Kidney (tissue), 13 donors: ENCODE measurements at regions not wholly inside any gene's neighbourhood (a gene's known extent, or its start where the extent isn't known, plus 50 kb on each side); places are given as distances from the start of the nearest gene placed in this dataset.

ENCODE experiments used
- DNase-seq, 5 donors: peaks; one replicate each; pipeline ENCODE4 v3.0.0-alpha.2; 2013 to 2020
- FAIRE-seq: peaks from 2 replicates; lab custom pipeline; 2012; peaks lifted over from hg19 to GRCh38; lab: Jason Lieb, UNC
- H3K27ac ChIP-seq, 2 donors: one replicate each; pipeline ENCODE4 v1.7.0; 2013; ENCODE audit warnings: low read depth in 2 of 2, low read length in 2 of 2, inconsistent platforms in 1 of 2
- H3K27me3 ChIP-seq: one replicate; pipeline ENCODE4 v1.7.1; 2013; ENCODE audit warnings: low read length, inconsistent platforms; ENCODE audit not compliant: control insufficient read depth, insufficient read depth
- H3K36me3 ChIP-seq, 3 donors: one replicate each; pipeline versions ENCODE4 v1.7.0 to v1.7.1; 2013; ENCODE audit warnings: low read length in 3 of 3, control low read depth in 1 of 3, inconsistent platforms in 1 of 3; ENCODE audit not compliant: insufficient read depth in 3 of 3, control insufficient read depth in 2 of 3
- H3K4me1 ChIP-seq, 3 donors: one replicate each; pipeline versions ENCODE4 v1.7.0 to v1.7.1; 2013; ENCODE audit warnings: low read length in 3 of 3, inconsistent platforms in 1 of 3, low read depth in 1 of 3; ENCODE audit not compliant: control insufficient read depth in 2 of 3, insufficient read depth in 2 of 3
- H3K4me3 ChIP-seq, 3 donors: one replicate each; pipeline versions ENCODE4 v1.7.0 to v1.8.1; 2013; ENCODE audit warnings: low read length in 3 of 3, control low read depth in 1 of 3, inconsistent platforms in 1 of 3
- H3K9ac ChIP-seq, 3 donors: one replicate each; pipeline versions ENCODE4 v1.7.0 to v1.7.1; 2013; ENCODE audit warnings: low read length in 3 of 3, control low read depth in 1 of 3, inconsistent platforms in 1 of 3
- H3K9me3 ChIP-seq, 3 donors: one replicate each; pipeline versions ENCODE4 v1.7.0 to v1.7.1; 2013; ENCODE audit warnings: low read length in 3 of 3, control low read depth in 1 of 3, inconsistent platforms in 1 of 3; ENCODE audit not compliant: control insufficient read depth in 2 of 3, insufficient read depth in 1 of 3
- CTCF ChIP-seq: IDR thresholded peaks from 3 replicates; pipeline ENCODE4 v1.5.1; 2012; ENCODE audit warnings: mild to moderate bottlenecking, moderate library complexity, borderline replicate concordance; ENCODE audit not compliant: insufficient read depth; ENCODE audit errors: extremely low read depth
- intact Hi-C: fragments of 100-400 bp; cut with DNase I; formaldehyde crosslinking; loops from one replicate; pipeline ENCODE4 v1.11.1; 2022
- donor health status: control.
- donor health status: control.
- donor health status: control.
- donor health status: control.
- donor health status: control.
- donor health status: DM: yes; HTN: yes; CAD: no.
- donor health status: Normal renal cell carcinoma (clear cell type).

- no peak for TF ChIP-seq CTCF
- DNase-seq = peak in 1 of 5 donors; percentile 60
- no peak for FAIRE-seq
- Histone ChIP-seq H3K9ac (no peak overlapping the region), H3K4me1 (no peaks in the 10 kb centered on the region), H3K4me3 (no peak overlapping the region), H3K36me3 (no peaks in the 10 kb centered on the region), H3K9me3 (no peaks in the 10 kb centered on the region), H3K27me3 (no peaks in the 10 kb centered on the region), H3K27ac (no peak overlapping the region)
- intact Hi-C loops = no loop called here
Measured at GRCh38 chr6:18963439-18963838, 576.3 kb downstream of the RNF144B start.

DNA sequence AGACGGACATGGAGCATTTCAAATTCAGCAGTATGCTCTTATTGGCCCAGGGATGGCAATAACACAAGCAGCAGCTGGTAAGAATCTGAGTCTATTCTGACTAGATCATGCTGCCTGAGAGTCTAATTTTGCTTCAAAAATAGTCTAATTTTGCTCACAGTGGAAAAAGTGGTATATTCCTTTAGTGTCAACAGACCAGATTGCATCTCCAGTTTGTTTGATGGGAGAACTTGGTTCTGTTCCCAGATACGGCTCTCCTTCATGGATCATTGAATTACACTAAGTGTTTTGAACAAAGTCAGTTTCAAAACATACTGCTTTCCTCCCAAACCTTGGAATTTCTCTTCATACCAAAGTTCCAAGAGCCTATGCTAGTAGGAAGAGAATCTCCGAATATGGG is 586.1 kb downstream of the RNF144B start:
- H3K27me3 ChIP-seq = no peaks in the 10 kb centered on the region
- H3K27ac ChIP-seq = peak overlapping the region in 1 of 2 donors; percentile 15
- DNase-seq (peak in 1 of 5 donors; percentile 21), FAIRE-seq (no peak)
- no peaks in the 10 kb centered on the region for H3K4me1 ChIP-seq
- H3K9me3 ChIP-seq = no peaks in the 10 kb centered on the region
- no peak overlapping the region for H3K9ac ChIP-seq
- no peak overlapping the region for H3K4me3 ChIP-seq
- no peaks in the 10 kb centered on the region for H3K36me3 ChIP-seq
- intact Hi-C loops = no loop called here
- TF ChIP-seq CTCF = no peak

- Histone ChIP-seq H3K36me3 (no peaks in the 10 kb centered on the region), H3K9ac (no peak overlapping the region), H3K9me3 (no peaks in the 10 kb centered on the region), H3K27ac (no peak overlapping the region), H3K4me1 (no peaks in the 10 kb centered on the region), H3K4me3 (no peak overlapping the region), H3K27me3 (no peaks in the 10 kb centered on the region)
- intact Hi-C loops = no loop called here
- DNase-seq = no peak
- no peak for FAIRE-seq
- no peak for TF ChIP-seq CTCF
Measured at GRCh38 chr6:18976091-18976490, 588.9 kb downstream of the RNF144B start.

DNA sequence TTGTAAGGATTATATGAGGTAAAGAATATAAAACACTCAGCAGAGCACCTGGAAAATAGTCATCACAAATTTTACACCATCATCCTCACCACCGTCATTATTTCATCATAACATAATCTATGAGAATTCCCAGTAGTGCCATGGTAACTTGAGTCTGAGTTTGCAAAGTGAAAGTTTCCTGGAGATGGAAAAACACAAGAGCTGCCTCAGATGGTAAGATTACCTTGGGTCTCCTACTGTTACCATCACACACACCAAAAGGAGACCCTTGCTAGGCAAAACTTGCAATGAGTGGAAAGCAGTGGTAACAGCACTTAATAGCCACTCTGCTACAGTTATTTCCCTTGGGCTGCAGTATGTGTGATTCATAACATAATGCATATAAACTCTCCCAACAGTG is 589.8 kb downstream of the RNF144B start:
- H3K9me3 ChIP-seq = no peaks in the 10 kb centered on the region
- H3K27ac ChIP-seq = no peak overlapping the region
- no peaks in the 10 kb centered on the region for H3K27me3 ChIP-seq
- H3K4me3 ChIP-seq = no peak overlapping the region
- no peak overlapping the region for H3K9ac ChIP-seq
- FAIRE-seq (no peak), DNase-seq (no peak)
- intact Hi-C loops = no loop called here
- TF ChIP-seq CTCF = no peak
- H3K36me3 ChIP-seq = no peaks in the 10 kb centered on the region
- H3K4me1 ChIP-seq = no peaks in the 10 kb centered on the region
